ENCODE measurements at regions not wholly inside any gene's neighbourhood (a gene's known extent, or its start where the extent isn't known, plus 50 kb on each side); places are given as distances from the start of the nearest gene placed in this dataset.

DNA sequence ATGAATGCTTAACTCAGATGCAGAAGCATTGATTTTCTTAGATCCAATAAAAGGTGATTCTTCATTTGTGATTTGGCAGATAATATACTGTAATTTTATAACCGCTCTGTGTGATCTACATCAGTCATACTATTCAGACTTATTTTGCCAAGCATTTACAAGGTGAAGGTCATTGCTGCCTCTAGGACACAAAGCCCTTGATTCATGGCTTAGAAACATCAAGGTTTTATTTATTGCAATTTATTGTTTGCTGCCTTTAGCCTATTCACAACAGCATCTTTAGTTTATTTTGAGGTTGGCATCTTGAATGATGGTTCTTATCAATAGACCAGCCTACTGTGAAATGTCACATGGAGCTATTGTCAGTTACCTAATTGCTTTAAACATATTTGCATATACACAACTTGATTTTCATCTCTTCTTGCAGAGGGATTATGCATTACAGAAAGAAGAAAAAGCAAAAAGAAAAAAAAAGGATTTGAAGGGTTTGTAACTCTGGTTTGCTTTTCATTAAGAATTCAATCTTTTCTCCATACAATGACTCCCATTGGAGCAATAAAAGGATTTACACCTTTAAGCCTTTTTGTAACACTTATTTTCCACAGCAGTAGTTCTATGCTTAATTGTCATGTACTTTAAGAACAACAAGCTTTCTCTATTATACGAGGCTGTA, 1371.6 kb upstream of the CELF2 start:
- DNase-seq (ENCODE audit: low spot score) = no peak

DNA sequence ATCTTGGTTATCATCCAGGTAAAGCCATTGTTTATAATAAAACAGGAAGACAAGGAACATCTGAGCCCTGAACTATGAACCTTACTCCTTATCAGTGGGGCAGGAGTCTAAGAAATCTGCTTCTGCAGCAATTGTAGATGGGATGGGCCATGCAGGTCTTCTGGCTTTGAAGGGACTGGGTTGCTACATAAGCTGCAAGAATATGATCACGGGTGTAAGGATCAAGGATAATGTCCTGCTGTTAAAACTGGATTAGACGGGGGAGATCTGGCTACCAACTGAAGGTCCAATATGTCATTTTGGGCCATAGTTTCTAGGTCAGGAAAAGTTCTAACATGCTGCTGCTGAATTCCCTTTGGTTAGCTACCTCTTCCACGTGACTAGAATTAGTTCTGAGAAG, 1363.4 kb upstream of the CELF2 start:
- DNase-seq (ENCODE audit: low spot score) = no peak

DNA sequence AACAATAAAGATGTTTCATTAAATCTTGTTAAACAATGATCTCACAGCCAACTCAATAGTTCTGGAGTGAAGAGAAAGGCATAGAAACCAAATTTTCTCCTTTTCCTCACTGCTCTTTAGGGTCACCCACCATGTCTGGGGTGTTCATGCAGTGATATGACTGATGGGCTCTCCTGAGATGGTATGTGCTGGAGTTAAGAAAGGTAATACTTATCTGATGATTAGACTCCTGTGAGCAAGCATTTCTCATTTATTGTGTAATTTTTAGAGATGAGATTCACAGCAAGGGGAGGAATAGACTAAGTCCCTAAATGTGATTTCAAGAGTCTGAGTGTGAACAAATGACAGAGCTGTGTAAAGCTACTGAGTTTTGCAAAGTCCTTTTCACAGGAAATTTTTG, 1361.3 kb upstream of the CELF2 start:
- no peak for DNase-seq (ENCODE audit: low spot score)

- no peak for DNase-seq (ENCODE audit: low spot score)
These were observed 1360.7 kb upstream of the CELF2 start for GRCh38 chr10:9656996-9657395.

DNA sequence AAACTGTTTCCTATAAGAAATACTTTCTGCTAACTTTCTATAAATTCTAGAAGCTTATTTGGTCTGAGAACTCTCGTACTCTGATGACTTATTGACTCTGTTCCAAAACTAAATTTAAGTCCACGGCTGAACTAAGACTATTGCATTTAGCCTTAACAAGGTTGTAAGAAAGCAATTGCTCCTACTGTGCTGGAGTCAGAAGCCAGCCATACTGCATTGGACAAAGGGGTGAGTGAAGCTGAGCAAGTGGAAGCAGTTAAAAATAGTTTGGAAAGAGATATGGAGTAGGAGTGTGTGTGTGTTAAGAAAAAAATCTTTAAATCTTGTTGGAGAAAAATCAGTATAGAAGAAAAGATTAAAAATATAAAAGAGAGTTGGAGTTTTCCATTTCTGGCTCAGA, 1360.1 kb upstream of the CELF2 start:
- DNase-seq (ENCODE audit: low spot score) = no peak

GRCh38 chr10:9668411-9668810, 1349.3 kb upstream of the CELF2 start:
- DNase-seq (ENCODE audit: low spot score) = no peak

GRCh38 chr10:9670911-9671310, 1346.8 kb upstream of the CELF2 start:
- DNase-seq (ENCODE audit: low spot score) = no peak

DNA sequence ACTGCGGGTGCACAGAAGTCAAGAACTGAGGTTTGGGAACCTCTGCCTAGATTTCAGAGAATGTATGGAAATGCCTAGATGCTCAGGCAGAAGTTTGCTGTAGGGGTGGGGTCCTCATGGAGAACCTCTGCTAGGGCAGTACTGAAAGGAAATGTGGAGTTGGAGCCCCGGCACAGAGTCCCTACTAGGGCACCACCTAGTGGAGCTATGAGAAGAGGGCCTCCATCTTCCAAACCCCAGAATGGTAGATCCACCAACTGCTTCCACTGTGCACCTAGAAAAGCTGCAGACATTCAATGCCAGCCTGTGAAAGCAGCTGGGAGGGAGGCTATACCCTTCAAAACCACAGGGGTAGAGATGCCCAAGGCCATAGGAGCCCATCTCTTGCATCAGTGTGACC, 1336.0 kb upstream of the CELF2 start:
- no peak for DNase-seq (ENCODE audit: low spot score)

- no peak for DNase-seq (ENCODE audit: low spot score)
These were observed 1334.9 kb upstream of the CELF2 start for GRCh38 chr10:9682802-9683201.

DNA sequence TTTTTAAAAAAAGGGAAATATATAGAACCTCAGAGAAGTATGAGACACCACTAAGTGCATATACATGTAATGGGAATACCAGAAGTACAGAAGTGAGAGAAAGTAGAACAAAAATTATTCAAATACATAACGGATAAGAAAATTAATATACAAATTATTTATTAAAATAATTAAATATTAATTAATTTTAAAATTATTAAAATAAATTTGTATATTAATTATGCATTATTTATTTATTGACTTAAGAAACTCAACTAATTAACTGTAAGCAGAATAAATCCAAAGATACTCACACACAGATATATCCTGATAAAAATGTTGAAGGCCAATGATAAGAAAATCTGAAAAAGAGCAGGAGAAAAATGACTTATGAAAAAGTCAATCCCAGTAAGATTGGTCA, 1333.5 kb upstream of the CELF2 start:
- DNase-seq (ENCODE audit: low spot score) = no peak

- DNase-seq (ENCODE audit: low spot score) = no peak
These were observed 1332.1 kb upstream of the CELF2 start for GRCh38 chr10:9685596-9685995.

DNA sequence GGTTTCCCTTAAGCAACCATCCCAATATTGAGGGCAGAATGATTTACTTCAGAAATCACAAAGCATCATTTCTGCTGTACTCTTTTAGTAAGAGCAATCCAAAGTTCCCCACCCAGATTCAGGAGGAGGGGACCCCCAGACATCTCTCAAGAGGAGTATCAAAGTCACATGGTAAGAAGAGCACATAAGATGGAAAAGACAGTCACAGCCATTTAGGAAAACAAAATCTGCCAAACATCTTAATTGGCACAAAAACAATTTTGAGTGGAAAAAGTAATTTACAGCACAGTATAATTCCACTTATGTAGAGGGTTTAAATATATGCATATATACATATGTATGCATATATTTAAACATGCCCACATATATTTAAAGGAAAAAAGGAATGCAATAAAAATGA, 1329.0 kb upstream of the CELF2 start:
- no peak for DNase-seq (ENCODE audit: low spot score)

- no peak for DNase-seq (ENCODE audit: low spot score)
These were observed 1310.5 kb upstream of the CELF2 start for GRCh38 chr10:9707216-9707615.

DNA sequence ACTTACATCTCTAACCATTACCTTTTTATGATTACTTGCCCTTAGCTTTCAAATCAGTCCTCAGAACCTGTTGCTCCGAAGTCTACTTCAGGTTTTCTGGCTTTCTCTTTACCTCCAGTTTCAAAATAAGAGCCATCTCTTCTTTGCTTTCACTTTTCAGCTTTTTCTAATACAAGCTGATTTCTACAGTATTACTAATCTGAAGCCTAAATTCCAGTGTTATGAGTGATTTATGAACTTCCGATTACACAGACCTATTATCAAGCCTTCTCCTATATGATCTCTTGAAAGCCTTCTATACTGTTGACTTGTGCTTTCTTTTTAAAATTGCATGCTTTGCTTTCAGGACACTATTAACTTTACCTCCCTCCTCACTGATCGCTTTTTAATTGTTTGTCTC, 1307.8 kb upstream of the CELF2 start:
- DNase-seq (ENCODE audit: low spot score) = no peak

- no peak for DNase-seq (ENCODE audit: low spot score)
These were observed 1305.3 kb upstream of the CELF2 start for GRCh38 chr10:9712393-9712792.

- no peak for DNase-seq (ENCODE audit: low spot score)
These were observed 1298.4 kb upstream of the CELF2 start for GRCh38 chr10:9719246-9719645.

DNA sequence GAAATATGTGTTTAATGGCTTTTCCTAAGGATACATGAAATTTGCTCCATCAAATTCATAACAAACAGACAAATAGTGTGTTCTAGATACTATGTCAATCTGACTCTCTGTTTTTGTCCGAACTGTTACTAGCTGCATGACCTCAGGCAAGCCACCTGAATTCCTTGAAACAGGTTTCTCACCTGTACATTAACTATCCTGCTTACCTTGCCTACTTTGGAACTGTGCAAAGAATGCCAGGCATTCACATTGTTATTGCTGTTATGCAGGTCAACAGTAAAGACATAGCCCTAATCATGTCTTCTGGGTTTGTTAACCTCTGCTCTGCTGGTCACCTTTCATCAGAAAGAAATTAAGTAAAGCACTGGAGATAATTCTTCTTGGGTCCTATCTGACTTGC, 1283.9 kb upstream of the CELF2 start:
- DNase-seq (ENCODE audit: low spot score) = no peak

DNA sequence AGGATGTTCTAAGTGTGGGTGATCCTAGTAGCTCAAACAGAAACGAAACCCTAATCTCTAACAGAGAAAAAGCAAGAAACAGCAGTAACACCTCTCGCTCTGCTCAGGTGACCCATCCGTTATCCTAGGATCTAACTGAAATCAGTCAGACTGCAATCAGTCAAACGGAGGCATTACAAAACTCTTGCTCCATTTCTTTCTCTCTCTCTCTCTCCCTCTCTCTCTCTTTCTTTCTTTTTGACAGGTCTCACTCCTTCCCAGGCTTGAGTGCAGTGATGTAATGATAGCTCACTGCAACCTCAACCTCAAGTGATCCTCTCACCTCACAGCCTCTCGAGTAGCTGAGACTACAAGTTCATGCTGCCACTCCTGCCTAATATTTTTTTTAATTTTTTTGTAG, 1283.5 kb upstream of the CELF2 start:
- DNase-seq (ENCODE audit: low spot score) = no peak

- no peak for DNase-seq (ENCODE audit: low spot score)
These were observed 1281.9 kb upstream of the CELF2 start for GRCh38 chr10:9735731-9736130.

DNA sequence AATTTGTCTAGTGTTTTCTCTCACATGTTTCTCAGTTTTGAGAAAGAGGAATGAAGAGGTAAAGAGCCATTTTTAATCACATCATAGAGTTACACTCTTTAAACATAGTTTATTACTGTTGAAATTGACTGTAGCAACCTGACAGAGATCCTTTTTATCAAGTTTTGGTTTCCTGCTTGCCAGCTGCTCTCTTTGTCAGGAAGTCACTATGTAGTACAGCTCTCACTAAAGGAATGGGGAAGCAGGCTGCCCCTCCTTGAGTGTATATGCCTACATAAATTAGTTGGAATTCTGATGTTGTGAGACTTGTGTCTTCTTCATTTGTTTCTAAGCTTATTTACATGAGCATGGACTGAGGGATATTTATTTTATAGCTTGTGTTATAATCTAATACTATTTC, 1274.0 kb upstream of the CELF2 start:
- no peak for DNase-seq (ENCODE audit: low spot score)

- DNase-seq (ENCODE audit: low spot score) = peak; percentile 27
These were observed 1272.5 kb upstream of the CELF2 start for GRCh38 chr10:9745158-9745557.

DNA sequence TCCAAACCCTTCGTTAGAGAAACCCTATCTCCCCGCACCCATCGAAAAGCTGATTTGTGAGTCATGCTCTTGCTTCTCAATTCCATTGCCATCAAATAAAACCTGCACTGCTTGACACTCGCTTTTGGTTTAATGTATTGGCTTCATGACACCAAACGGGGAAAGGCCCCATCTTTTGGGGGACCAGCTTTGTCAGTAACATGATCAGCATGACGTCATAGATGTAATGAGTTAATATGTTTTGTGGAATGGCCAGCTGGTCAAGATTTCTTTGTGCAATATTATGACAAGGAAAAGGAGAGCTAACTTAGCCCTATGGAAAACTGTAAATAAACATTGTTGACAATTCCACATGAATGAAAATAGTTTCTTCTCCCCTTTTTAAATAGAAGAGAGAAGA, 1260.5 kb upstream of the CELF2 start:
- no peak for DNase-seq (ENCODE audit: low spot score)

- DNase-seq (ENCODE audit: low spot score) = no peak
These were observed 1258.1 kb upstream of the CELF2 start for GRCh38 chr10:9759596-9759995.

DNA sequence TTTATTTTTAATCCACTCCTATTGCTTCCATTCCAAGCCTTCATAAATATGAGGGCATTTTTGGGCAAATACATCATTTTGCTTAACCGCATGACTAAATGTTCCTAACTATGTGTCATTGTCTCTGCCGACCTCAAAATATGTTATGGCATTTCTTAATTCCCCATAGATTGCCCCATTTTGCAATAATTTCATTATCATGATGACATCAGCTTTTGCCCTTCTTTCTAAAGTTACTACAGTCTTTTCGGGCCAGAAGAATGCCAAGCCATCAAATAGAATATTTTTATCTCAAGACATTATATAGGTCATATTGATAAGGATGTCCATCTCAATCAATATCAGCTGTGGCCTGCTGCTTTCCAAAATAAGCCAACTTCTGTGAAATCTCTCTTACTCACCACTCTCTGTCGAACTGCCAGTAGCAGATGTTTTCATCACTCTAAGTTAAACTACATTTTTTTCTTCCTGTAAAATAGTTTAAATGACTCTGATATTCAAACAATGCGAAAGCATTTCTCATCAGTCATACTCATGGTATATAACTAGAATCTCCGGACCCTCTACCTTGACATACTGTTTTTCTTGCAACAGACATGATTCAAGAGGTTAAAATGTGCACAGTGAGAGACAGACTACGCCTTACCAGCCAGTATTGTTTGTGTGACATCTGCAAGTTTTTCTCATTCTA, 1254.6 kb upstream of the CELF2 start:
- DNase-seq (ENCODE audit: low spot score) = no peak

Measured in D341Med (cell line).